HG03565 (cell line): ENCODE measurements at regions not wholly inside any gene's neighbourhood (a gene's known extent, or its start where the extent isn't known, plus 50 kb on each side); places are given as distances from the start of the nearest gene placed in this dataset.

ENCODE experiments used
- ATAC-seq: cut with Tn5 transposase; IDR thresholded peaks from one replicate; pipeline ENCODE4 v1.9.1; 2021; ENCODE audit warnings: mild to moderate bottlenecking, moderate library complexity; ENCODE audit not compliant: unreplicated experiment

GRCh38 chr2:16283071-16283850, 342.9 kb downstream of the MYCN start:
- no peak for ATAC-seq

GRCh38 chr2:16282511-16282910, 342.2 kb downstream of the MYCN start:
- ATAC-seq = no peak

- no peak for ATAC-seq
Measured at GRCh38 chr2:16281451-16282335, 341.3 kb downstream of the MYCN start.

- ATAC-seq = no peak
Measured at GRCh38 chr2:16280081-16280480, 339.7 kb downstream of the MYCN start.

GRCh38 chr2:16279641-16280040, 339.3 kb downstream of the MYCN start:
- no peak for ATAC-seq

GRCh38 chr2:16279201-16279570, 338.8 kb downstream of the MYCN start:
- no peak for ATAC-seq

- ATAC-seq = no peak
Measured at GRCh38 chr2:16278421-16279200, 338.3 kb downstream of the MYCN start.

- ATAC-seq = no peak
Measured at GRCh38 chr2:16277117-16277516, 336.8 kb downstream of the MYCN start.

GRCh38 chr2:16275661-16276060, 335.3 kb downstream of the MYCN start:
- no peak for ATAC-seq

GRCh38 chr2:16275131-16275530, 334.8 kb downstream of the MYCN start:
- no peak for ATAC-seq

- ATAC-seq = no peak
Measured at GRCh38 chr2:16273111-16273510, 332.8 kb downstream of the MYCN start.

GRCh38 chr2:16272038-16272788, 331.9 kb downstream of the MYCN start:
- no peak for ATAC-seq

GRCh38 chr2:16271231-16271896, 331.0 kb downstream of the MYCN start:
- no peak for ATAC-seq

- ATAC-seq = no peak
Measured at GRCh38 chr2:16270441-16270840, 330.1 kb downstream of the MYCN start.

GRCh38 chr2:16268301-16269000, 328.1 kb downstream of the MYCN start:
- ATAC-seq = no peak

GRCh38 chr2:16266571-16266970, 326.2 kb downstream of the MYCN start:
- no peak for ATAC-seq

- ATAC-seq = no peak
Measured at GRCh38 chr2:16264931-16265540, 324.7 kb downstream of the MYCN start.

GRCh38 chr2:16264491-16264890, 324.1 kb downstream of the MYCN start:
- ATAC-seq = no peak
